Putamen (tissue), 1 donor: ENCODE measurements at regions not wholly inside any gene's neighbourhood (a gene's known extent, or its start where the extent isn't known, plus 50 kb on each side); places are given as distances from the start of the nearest gene placed in this dataset.
"Not testable (repeated sequence)": the region's sequence is repeated elsewhere in the genome, so short reads cannot be mapped to it uniquely, and the experiment has no call there.

Source experiments
- DNase-seq: peaks from one replicate; pipeline ENCODE4 v3.0.0-alpha.2; 2016; ENCODE audit warnings: low spot score

- DNase-seq = no peak
These were observed 286.4 kb downstream of the USP46 start for GRCh38 chr4:52372747-52373146.

- no peak for DNase-seq
These were observed 285.5 kb downstream of the USP46 start for GRCh38 chr4:52373650-52374049.

- DNase-seq = no peak
These were observed 284.2 kb downstream of the USP46 start for GRCh38 chr4:52374877-52375276.

GRCh38 chr4:52376132-52376704, 282.9 kb downstream of the USP46 start:
- peak; percentile 38 for DNase-seq

GRCh38 chr4:52377563-52377962, 281.5 kb downstream of the USP46 start:
- DNase-seq = no peak

- DNase-seq = no peak
These were observed 251.6 kb downstream of the USP46 start for GRCh38 chr4:52407545-52407944.

GRCh38 chr4:52408032-52408431, 251.1 kb downstream of the USP46 start:
- DNase-seq = no peak

GRCh38 chr4:52408471-52408870, 250.6 kb downstream of the USP46 start:
- no peak for DNase-seq

- DNase-seq = not testable (repeated sequence)
These were observed 249.3 kb downstream of the USP46 start for GRCh38 chr4:52409766-52410165.

GRCh38 chr4:52410971-52411370, 248.1 kb downstream of the USP46 start:
- no peak for DNase-seq

GRCh38 chr4:52420330-52420729, 238.8 kb downstream of the USP46 start:
- DNase-seq = no peak

GRCh38 chr4:52421811-52422213, 237.3 kb downstream of the USP46 start:
- DNase-seq = no peak

GRCh38 chr4:52423967-52424366, 235.1 kb downstream of the USP46 start:
- DNase-seq = no peak

- no peak for DNase-seq
These were observed 233.3 kb downstream of the USP46 start for GRCh38 chr4:52425751-52426326.

- DNase-seq = no peak
These were observed 227.7 kb downstream of the USP46 start for GRCh38 chr4:52431410-52431809.

GRCh38 chr4:52431869-52432268, 227.2 kb downstream of the USP46 start:
- DNase-seq = no peak

GRCh38 chr4:52442524-52442923, 216.6 kb downstream of the USP46 start:
- not testable (repeated sequence) for DNase-seq

GRCh38 chr4:52472444-52472843, 186.7 kb downstream of the USP46 start:
- DNase-seq = peak; percentile 12

- peak; percentile 60 for DNase-seq
These were observed 181.8 kb downstream of the USP46 start for GRCh38 chr4:52477191-52477780.

GRCh38 chr4:52483186-52483890, 175.8 kb downstream of the USP46 start:
- no peak for DNase-seq

- DNase-seq = peak; percentile 29
These were observed 151.3 kb downstream of the USP46 start for GRCh38 chr4:52507774-52508173.

- DNase-seq = no peak
These were observed 148.0 kb downstream of the USP46 start for GRCh38 chr4:52510939-52511565.

- no peak for DNase-seq
These were observed 147.3 kb downstream of the USP46 start for GRCh38 chr4:52511825-52512224.
